ENCODE measurements at regions not wholly inside any gene's neighbourhood (a gene's known extent, or its start where the extent isn't known, plus 50 kb on each side); places are given as distances from the start of the nearest gene placed in this dataset.
A peak's percentile ranks its signal among the peaks of the same experiment; 100 is the strongest.

DNA sequence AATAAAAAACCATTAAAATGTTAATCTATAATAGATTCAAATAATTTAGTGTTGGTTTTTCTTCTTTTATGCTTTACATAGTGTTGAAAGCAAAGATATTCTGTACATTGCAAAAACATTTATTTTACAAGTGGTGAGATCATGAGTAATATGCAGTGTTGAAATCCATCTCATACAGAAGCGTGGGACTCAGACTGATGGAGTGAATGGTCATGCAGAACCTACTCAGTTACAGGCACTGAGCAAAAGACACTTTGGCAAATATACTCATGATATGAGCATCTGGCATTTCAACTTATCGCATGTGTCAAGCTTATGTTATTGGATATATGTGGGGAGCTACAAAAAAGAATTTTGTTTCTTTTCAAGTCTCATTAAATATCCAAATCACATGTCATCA lies 620.2 kb upstream of the NETO1 start:
- DNase-seq (ENCODE audit: low read depth in 4 of 4, low spot score in 3 of 4) = no peak

DNA sequence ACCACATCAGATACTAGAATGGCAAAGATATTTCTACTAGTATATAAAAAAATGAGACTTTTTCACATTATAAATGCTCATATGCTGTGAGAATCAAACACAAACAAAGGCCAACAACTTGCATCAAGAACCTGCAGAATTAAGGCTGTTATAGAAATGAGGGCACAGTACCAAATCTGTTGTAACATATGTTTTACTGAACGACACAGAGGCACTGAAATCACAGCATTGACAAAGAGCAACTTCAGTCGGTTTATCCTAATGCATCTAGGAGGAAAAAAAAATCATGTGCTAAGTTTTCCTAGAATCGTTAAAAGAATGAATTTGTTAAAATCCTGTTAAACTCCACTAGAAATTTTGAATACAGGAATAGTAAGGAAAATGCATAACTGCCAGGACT lies 617.4 kb upstream of the NETO1 start:
- DNase-seq (ENCODE audit: low read depth in 4 of 4, low spot score in 3 of 4) = no peak

DNA sequence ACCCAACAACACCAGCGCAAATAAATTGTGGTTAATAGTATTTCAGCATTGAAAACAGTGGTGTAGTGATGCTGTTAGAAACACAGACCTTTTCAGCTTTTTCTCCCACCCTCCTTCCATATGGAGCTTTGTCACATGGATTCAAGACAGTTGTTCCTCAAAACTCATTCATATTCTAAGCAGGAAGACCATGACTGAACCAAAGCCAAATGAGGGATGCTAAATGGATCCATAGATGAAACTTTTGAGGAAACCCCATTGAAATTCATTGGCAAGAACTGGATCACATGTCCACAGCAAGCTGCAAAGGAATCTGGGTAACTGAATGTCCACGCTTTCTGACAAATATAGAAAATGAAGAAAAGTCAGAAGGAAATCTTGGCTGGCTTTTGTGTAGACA lies 615.1 kb upstream of the NETO1 start:
- DNase-seq (ENCODE audit: low read depth in 4 of 4, low spot score in 3 of 4) = no peak

DNA sequence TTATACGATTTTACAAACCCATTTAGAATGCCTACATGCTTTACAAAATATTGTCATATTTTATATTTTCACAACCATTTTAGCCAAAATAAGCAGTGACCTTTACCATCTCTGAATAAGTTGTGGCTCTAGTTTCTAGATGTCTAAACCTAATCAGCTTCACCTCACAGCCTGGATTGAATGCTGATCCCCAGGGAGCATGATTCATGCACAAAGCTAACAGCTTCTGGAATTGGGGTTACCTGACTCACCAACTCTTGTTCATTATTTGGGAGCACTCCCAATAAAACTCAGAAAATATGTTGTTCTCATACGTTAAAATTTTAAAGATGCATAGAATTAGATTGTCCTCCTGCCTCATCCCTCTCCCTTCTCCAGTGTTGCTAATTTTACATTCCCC lies 611.7 kb upstream of the NETO1 start:
- DNase-seq (ENCODE audit: low read depth in 4 of 4, low spot score in 3 of 4) = no peak

DNA sequence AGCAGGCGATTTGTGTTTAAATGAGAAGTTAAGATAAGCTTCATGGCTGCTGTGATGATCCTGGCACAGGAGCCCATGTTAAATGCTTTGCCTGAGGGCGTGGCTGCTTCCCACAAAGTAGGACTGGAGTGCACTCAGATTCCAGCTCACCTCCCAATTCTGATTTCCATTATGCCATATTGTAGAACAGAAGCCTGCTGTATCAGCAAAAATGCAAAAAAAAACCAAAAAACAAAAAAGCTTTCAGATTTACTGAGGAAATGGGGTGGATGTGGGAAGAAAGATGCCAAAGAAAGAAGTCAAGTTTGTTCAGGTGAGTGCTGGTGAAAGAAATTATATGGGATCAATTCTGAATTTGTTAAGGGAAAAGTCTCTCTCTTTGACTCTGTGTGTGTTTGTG lies 610.4 kb upstream of the NETO1 start:
- no peak for DNase-seq (ENCODE audit: low read depth in 4 of 4, low spot score in 3 of 4)

DNA sequence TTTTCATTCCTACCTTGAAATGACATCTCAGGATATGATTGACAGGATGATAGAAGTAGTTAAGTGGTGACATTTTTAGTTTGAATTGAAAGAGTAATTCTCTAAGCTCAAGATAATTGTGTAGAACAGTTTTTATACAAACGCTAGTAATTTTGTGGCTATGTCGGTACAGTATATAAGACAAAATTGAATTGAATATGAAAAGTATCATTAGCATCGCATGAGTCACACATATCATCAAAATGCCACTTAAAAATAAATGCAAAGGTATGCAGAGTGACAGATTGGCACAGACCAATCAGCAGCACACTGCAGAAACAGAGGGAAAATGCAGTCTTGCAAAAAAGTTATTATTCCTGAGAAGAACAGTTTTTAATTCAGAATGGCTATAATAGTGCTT lies 608.2 kb upstream of the NETO1 start:
- no peak for DNase-seq (ENCODE audit: low read depth in 4 of 4, low spot score in 3 of 4)

DNA sequence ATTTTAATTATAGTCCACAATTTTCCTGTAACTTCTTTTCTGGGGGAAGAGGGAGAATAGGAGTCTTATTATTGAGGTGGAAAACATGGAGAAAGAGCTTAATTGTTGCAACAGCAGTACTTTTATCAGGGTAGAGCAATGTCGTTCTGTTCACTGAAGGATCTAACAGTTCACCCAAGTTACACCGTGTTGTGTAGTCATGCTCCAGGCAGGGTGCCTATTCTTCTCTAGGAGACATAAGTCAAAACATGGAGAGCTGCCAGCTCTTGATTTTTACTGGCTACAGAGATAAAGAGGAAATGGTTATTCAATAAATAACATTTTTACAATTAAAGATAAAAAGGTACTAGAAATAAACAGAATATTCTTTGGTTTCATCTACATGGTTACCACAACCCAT lies 594.3 kb upstream of the NETO1 start:
- no peak for DNase-seq (ENCODE audit: low read depth in 4 of 4, low spot score in 3 of 4)

DNA sequence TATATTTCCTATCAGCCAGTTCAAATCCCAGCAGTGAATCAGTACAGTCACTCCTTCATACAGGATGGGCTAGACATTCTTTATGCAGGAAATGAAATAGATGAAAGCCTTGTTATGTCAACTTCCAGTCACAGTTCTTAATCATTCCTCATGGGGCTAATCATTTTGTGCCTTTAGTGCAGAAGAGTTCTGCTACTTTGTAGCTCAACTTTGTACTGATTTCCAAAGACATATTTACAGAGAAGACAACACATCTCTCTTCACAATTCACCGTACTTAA lies 593.9 kb upstream of the NETO1 start:
- no peak for DNase-seq (ENCODE audit: low read depth in 4 of 4, low spot score in 3 of 4)

DNA sequence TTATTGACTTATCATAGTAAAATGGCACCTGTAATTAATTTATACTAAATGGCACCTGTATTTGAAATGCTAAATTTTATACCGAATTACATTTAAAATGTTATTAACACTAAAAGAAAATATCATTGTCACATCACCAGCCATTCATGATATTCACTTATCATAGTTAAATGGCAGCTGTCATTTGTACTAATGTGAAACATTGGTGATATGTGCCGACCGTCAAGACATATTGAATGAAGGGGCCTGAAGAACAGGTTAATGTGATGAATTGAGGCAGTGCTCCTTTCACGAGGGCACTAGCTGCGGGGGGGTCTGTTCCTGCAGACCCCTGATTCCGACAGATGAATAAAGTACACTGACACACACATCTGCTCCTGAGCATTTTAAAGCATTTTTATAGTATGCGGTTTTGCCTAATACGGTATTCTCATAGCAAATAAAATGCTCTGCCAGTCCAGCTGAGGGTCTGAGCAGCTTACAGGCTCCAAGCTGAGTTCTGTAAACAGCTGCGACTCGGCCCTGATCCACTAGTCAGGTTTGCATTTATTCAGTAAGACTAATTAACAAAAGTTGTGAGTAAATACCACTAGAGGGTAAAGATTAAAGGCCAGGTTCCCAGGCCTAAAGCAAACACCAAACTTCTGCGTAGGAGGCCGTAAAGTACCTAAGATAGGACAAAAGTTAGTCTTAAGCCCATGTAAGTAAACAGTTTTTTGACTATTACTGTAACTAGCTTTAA lies 593.4 kb upstream of the NETO1 start:
- DNase-seq (ENCODE audit: low read depth in 4 of 4, low spot score in 3 of 4) = no peak

DNA sequence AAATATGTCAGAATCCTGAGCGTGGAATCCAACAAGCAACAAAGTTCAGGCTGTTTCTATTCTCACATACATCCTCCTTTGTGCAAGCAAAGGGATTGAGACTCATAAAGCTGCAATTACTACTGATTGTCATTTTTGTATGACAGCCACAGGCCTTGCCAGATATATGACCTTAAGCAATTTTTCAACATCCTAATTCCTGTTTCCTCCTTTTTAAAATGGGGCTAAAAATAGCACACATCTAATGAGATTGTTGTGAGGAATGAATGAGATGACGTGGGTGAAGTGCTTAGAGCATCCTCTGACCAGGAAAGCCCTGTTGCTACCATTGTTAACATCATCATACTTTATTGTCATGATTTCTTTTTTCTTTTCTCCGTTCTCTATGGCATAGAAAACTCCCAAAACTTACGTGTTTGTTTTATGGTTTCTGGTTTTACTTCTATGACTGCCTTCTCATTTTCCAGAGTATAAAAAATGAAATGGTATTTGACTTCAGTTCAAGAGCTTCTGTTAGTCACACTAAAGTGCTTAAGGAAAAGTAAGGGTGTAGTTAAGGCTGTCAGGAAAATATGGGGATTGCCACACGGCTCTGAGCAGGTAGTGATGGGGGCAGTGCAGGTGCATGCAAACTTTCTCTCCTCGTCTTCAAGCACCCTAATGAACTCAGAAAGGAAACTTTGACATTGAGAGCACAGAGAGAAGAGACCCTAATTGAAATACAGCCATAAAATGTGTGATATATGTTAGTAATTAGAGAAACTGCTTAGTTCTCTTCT lies 590.6 kb upstream of the NETO1 start:
- no peak for DNase-seq (ENCODE audit: low read depth in 4 of 4, low spot score in 3 of 4)

DNA sequence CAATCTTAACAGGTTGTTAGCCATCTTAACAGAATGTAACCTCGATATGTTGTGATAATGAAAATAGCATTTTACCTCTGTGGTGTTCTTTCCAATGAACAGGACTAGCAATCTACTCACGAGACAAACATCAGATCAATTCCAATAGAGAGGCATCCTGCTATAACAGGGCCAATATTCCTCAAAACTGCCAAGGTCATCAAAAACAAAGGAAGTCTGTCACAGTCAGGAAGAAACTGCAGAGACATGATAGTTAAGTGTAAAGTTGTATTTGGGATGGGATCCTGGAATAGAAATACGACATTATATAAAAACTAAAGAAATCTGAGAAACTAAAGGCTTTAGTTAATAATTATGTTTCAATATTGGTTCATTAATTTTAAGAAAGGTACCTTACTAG lies 588.9 kb upstream of the NETO1 start:
- no peak for DNase-seq (ENCODE audit: low read depth in 4 of 4, low spot score in 3 of 4)

DNA sequence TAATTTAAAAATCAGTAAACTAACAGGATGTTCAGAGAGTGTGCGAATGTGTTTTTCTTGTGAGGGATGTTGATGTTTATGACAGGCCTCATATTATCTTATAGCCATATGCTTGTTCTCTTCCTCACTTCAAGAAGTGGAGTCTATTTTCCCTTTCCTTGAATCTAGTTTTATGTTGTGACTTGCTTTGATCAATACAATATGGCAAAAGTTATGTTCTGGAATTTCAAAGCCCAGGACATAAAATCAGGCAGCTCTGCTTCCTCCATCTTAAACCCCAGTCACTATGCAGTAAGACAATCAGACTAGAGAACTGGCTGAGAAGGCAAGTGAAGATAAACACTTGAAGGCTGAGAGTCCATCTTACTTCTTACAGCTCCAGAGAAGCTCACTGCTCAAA lies 585.1 kb upstream of the NETO1 start:
- no peak for DNase-seq (ENCODE audit: low read depth in 4 of 4, low spot score in 3 of 4)

DNA sequence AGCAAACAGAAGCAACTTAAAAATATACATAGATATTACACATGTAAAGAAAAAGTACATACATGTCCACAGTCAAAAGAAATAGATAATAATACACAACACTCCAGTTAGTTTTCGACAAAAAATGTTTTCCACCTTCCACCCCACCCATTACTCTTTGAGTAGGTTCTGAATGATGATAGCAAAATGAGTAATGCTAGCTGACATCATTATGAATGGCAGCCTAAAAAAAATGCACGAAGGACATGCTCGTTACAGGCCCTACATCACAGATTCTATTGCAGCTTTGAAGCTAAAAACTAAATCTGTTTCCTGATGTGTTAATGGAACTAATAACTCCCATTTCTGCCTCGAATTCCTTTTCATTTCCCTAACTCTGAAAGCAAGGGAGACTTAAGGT lies 578.7 kb upstream of the NETO1 start:
- DNase-seq (ENCODE audit: low read depth in 4 of 4, low spot score in 3 of 4) = no peak

DNA sequence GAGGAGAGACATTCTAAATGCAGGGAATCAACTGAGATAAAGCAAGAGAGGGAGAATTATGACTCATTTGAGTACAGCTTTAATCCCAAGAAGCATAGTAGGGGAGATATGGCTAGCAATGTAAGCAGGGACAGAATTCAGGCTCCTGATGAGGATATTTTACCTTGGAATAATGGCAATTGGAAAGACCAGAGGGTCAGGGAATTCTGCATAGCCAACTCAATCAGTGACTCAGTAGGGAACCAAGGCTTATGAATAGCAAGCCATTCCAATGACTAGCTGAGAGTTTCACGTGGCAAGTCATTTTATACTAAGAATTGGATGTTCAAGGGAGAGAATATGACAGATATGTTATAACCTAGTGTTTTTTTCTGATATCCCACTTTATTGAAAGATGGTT lies 563.8 kb upstream of the NETO1 start:
- DNase-seq (ENCODE audit: low read depth in 4 of 4, low spot score in 3 of 4) = no peak

DNA sequence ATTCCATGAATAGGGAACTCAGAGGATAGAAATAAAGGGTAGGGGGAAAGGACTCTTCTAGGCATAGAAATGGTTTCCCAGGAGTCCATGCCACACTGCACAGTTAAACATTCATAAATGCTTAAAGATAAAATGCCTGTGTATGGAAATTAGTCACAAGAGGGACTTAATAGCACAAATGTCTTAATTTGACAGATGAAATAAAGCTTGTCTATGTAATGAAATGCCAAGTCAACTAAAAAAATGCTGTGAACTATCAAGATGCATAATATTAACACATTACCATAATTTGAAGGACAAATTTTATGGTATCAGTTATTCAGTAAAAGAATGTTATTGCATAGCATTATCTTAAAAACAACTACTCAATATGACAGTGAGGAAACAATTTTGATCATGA lies 553.2 kb upstream of the NETO1 start:
- DNase-seq (ENCODE audit: low read depth in 4 of 4, low spot score in 3 of 4) = no peak

DNA sequence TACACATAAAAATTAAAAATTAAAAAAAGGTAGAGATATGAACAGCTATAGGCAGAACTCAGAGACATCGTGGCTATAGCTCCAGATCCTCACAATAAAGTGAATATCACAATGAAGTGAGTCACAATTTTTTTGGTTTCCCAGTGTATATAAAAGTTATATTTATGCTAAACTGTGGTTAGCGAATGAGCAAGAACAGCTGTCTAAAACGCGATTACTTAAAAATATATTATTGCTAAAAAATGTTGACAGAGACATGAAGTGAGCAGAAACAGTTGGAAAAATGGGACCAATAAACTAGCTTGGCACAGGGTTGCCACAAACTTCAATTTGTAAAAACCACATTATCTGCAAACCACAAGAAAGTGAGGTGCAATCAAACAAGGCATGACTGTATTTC lies 551.7 kb upstream of the NETO1 start:
- DNase-seq (ENCODE audit: low read depth in 4 of 4, low spot score in 3 of 4) = no peak

DNA sequence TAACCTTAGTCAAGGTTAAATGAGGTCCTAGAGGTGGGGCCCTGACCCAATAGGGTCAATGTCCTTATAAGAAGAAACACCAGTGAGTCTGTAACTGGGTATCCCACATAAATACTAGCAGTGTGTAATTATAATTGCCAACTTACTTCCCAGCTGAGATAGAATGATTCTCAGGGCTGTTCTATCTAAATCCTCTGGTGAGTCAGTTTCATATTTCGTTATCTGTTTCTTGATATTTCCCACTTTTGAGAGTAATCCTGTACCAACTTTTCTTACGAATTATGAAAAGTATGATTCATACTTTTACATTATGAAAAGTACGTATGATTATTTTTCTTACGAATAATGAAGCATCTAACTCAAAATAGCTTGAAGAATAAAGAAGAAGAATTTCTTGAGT lies 546.8 kb upstream of the NETO1 start:
- no peak for DNase-seq (ENCODE audit: low read depth in 4 of 4, low spot score in 3 of 4)

DNA sequence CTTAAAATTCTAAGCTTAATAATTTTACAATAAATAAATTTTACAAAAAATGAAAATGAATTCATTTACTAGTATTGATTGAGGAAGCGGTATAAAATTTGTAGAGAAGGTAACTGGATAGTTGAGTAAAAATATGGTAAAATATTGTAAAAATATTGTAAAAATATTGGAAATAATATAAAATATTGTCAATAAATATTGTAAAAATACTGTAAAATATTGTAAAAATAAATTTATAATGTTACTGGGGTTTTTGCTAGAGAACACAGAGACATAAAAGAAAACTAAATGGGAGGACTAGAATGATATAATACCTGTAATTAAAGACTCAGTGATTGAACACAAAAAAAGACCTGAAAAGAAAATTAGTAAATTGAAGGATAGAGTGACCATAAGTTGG lies 546.3 kb upstream of the NETO1 start:
- no peak for DNase-seq (ENCODE audit: low read depth in 4 of 4, low spot score in 3 of 4)

DNA sequence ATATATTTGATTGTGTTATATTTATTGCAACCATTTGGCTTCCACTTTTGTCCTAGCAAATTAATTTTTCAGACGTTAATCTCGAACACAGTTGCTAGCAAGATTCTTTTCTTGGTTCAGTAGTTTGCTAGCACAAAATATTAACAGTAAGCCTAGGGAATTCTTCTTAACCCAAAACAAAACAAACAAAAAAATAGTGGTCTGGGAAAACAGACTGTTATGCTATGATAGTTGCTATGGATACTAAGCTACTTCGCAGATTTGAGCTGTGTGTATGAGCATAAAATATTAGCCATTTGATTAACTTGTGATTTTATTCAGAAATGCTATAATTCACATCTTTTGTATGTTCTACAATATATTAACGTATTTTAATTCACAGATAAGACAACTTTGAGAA lies 541.5 kb upstream of the NETO1 start:
- no peak for DNase-seq (ENCODE audit: low read depth in 4 of 4, low spot score in 3 of 4)

DNA sequence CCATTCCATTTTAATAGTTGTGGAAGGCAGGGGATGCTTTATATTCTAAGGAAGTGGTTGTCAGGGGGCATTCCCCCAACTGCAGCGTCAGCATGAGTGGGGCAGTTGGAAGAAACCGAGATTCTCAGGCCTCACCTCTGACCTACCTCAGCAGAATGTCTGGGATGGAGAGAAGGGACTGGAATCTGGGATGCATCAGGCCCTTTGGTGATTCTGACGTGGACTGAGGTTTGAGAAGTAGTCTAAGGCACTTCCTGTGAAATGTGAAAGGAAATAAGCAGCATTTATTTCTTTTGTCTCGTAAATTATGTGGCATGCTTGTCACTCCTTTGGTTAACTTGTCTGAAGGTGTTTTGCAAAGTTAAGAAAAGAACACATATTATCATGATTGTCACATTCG lies 540.7 kb upstream of the NETO1 start:
- no peak for DNase-seq (ENCODE audit: low read depth in 4 of 4, low spot score in 3 of 4)

DNA sequence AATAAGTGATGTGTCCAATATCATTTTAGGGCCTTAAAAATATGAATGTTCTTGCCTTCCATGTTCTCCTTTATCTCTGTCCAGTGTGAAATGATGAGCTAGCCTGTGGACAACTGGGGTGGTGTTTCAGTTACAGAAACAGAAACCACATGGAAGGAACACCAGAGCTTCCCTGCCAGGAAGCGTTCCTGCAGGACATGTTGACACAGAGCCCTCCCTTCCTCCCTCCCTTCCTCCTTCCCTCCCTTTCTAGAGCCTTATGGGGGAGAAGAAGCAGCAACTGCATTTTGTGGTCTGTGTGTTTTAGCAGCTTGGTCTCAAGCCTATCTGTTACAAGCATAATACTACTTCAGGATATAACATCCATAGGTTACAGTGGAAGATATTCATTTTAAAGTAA lies 539.7 kb upstream of the NETO1 start:
- DNase-seq (ENCODE audit: low read depth in 4 of 4, low spot score in 3 of 4) = peak; percentile 4 to 34 (median 16)

DNA sequence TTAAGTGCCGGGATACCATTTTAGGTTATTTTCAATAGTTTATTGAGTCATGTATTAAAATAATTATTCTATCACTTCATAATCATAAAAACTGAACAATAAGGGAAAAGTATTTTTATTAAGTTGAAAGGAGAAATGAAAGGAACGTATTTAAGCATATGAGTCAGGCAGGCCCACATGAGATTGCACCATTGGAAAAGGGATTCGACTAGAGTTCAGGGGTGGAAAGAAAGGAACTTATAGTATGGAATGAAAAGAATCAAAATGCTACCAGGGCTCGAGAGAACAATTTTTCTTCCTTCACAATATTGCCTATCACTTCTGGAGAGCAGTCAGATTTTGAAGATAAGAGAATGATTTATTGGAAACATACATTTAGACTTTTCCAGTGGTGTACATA lies 516.5 kb upstream of the NETO1 start:
- DNase-seq (ENCODE audit: low read depth in 4 of 4, low spot score in 3 of 4) = no peak

DNA sequence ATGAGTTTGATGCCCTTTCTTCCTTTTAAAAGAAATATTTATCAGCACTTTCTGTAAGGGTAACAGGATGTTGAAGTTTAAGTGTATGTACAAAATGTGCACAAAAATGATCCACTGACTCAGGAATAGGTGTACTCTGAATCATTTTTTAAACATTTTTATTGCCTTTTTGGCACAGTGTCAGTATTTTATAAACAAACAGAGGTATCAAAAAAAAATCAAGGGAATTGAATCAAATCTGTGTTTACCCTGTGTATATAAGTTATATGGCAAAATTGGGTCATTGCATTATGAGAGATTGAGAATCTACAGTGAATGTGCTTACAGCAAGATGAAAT lies 513.9 kb upstream of the NETO1 start:
- no peak for DNase-seq (ENCODE audit: low read depth in 4 of 4, low spot score in 3 of 4)

Data from right renal pelvis (tissue), 4 donors.